ENCODE measurements at regions not wholly inside any gene's neighbourhood (a gene's known extent, or its start where the extent isn't known, plus 50 kb on each side); places are given as distances from the start of the nearest gene placed in this dataset.

- TF ChIP-seq CTCF (IDR thresholded peaks at IDR 0.05) (peak; percentile 35 to 69 (median 56)), POLR2A (IDR thresholded peaks at IDR 0.05) (no peak)
These were observed 69.9 kb upstream of the CNTN1 start for GRCh38 chr12:40622246-40622838.
